Right atrium auricular region (tissue), 2 donors: ENCODE measurements at regions not wholly inside any gene's neighbourhood (a gene's known extent, or its start where the extent isn't known, plus 50 kb on each side); places are given as distances from the start of the nearest gene placed in this dataset.
"Not testable (repeated sequence)": the region's sequence is repeated elsewhere in the genome, so short reads cannot be mapped to it uniquely, and the experiment has no call there.

Experiments
- DNase-seq: peaks from one replicate; pipeline ENCODE4 v3.0.0-alpha.2; 2019; ENCODE audit warnings: low spot score
- H3K27ac ChIP-seq, 2 donors: fragments of 200-600 bp; sonication (generic); 1 replicate in 1 of 2; 2 replicates in 1 of 2; pipeline ENCODE4 v1.5.1; 2016 to 2019
- H3K27me3 ChIP-seq, 2 donors: fragments of 200-600 bp; sonication (generic); one replicate each; pipeline versions ENCODE4 v1.5.1 to v1.6.0; 2017 to 2019
- H3K36me3 ChIP-seq: fragments of 200-600 bp; sonication (generic); one replicate; pipeline ENCODE4 v1.5.1; 2016
- H3K4me1 ChIP-seq, 2 donors: fragments of 200-600 bp; sonication (generic); one replicate each; pipeline versions ENCODE4 v1.5.1 to v1.6.0; 2017 to 2019
- H3K4me3 ChIP-seq, 2 donors: fragments of 200-600 bp; sonication (generic); 1 replicate in 1 of 2; 2 replicates in 1 of 2; pipeline ENCODE4 v1.5.1; 2017 to 2019; ENCODE audit warnings: mild to moderate bottlenecking in 1 of 2, moderate library complexity in 1 of 2
- H3K9me3 ChIP-seq, 2 donors: fragments of 200-600 bp; sonication (generic); one replicate each; pipeline ENCODE4 v1.5.1; 2019
- CTCF ChIP-seq, 2 donors: fragments of 200-600 bp; sonication (generic); IDR thresholded peaks; one replicate each; pipeline ENCODE4 v1.5.1; 2019; ENCODE audit warnings: antibody characterized with exemption in 2 of 2

- no peak overlapping the region for H3K27ac ChIP-seq
- DNase-seq: no peak
- H3K36me3 ChIP-seq: no peaks in the 10 kb centered on the region
- no peaks in the 10 kb centered on the region for H3K9me3 ChIP-seq
- no peak overlapping the region for H3K4me3 ChIP-seq
- peaks cover 0 to 6% of the 10 kb centered on the region in 2 donors for H3K4me1 ChIP-seq
- TF ChIP-seq CTCF (IDR thresholded peaks at IDR 0.05): no peak
- H3K27me3 ChIP-seq: no peaks in the 10 kb centered on the region
Observed at GRCh38 chr10:124245191-124245590, 151.8 kb upstream of the CHST15 start.

GRCh38 chr10:124244256-124244877 lies 151.0 kb upstream of the CHST15 start:
- TF ChIP-seq CTCF (IDR thresholded peaks at IDR 0.05): no peak
- Histone ChIP-seq H3K4me1 (no peaks in the 10 kb centered on the region), H3K4me3 (no peak overlapping the region), H3K27ac (no peak overlapping the region), H3K36me3 (no peaks in the 10 kb centered on the region), H3K9me3 (no peaks in the 10 kb centered on the region), H3K27me3 (no peaks in the 10 kb centered on the region)
- DNase-seq: no peak

- H3K4me3 ChIP-seq: no peak overlapping the region
- no peak overlapping the region for H3K27ac ChIP-seq
- no peak for DNase-seq
- TF ChIP-seq CTCF (IDR thresholded peaks at IDR 0.05): no peak
- H3K27me3 ChIP-seq: no peaks in the 10 kb centered on the region
- H3K36me3 ChIP-seq: no peaks in the 10 kb centered on the region
- H3K9me3 ChIP-seq: no peaks in the 10 kb centered on the region
- H3K4me1 ChIP-seq: no peaks in the 10 kb centered on the region
Observed at GRCh38 chr10:124243702-124244121, 150.3 kb upstream of the CHST15 start.

GRCh38 chr10:124242791-124243190 lies 149.4 kb upstream of the CHST15 start:
- Histone ChIP-seq H3K9me3 (no peaks in the 10 kb centered on the region), H3K4me1 (no peaks in the 10 kb centered on the region), H3K27me3 (no peaks in the 10 kb centered on the region), H3K36me3 (no peaks in the 10 kb centered on the region), H3K27ac (no peak overlapping the region), H3K4me3 (no peak overlapping the region)
- no peak for DNase-seq
- TF ChIP-seq CTCF (IDR thresholded peaks at IDR 0.05): no peak

DNA sequence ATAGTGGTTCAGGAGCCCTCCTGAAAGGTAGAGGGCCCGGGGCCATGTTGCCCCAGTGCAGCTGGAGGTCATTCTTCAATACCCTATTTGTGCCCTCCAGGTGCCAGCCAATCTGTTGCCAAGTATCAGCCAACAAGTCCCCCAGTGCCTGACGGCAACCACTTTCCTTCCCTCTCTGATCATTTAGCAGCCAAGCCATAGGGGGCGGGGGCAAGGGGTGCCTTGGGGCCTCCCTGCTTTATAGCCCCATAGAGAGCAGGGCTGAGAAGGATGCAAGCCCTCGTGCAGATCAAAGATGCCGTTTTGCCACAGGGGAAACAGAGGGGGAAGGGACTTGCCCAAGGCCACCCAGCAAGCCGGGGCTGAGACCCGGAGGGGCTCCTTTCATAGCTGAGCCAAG lies 149.0 kb upstream of the CHST15 start:
- Histone ChIP-seq H3K4me1 (no peaks in the 10 kb centered on the region), H3K27ac (no peak overlapping the region), H3K4me3 (no peak overlapping the region), H3K27me3 (no peaks in the 10 kb centered on the region), H3K36me3 (no peaks in the 10 kb centered on the region), H3K9me3 (no peaks in the 10 kb centered on the region)
- DNase-seq: no peak
- TF ChIP-seq CTCF (IDR thresholded peaks at IDR 0.05): no peak

DNA sequence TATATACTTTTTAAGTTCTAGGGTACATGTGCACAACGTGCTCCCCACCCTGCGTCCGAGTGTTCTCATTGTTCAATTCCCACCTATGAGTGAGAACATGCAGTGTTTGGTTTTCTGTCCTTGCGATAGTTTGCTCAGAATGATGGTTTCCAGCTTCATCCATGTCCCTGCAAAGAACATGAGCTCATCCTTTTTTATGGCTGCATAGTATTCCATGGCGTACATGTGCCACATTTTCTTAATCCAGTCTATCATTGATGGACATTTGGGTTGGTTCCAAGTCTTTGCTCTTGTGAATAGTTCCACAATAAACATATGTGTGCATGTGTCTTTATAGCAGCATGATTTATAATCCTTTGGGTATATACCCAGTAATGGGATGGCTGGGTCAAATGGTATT lies 148.1 kb upstream of the CHST15 start:
- not testable (repeated sequence) for DNase-seq, H3K4me3 ChIP-seq, H3K36me3 ChIP-seq, H3K9me3 ChIP-seq, H3K4me1 ChIP-seq, H3K27ac ChIP-seq, H3K27me3 ChIP-seq
